ENCODE measurements at regions not wholly inside any gene's neighbourhood (a gene's known extent, or its start where the extent isn't known, plus 50 kb on each side); places are given as distances from the start of the nearest gene placed in this dataset.
"Not testable (repeated sequence)": the region's sequence is repeated elsewhere in the genome, so short reads cannot be mapped to it uniquely, and the experiment has no call there.

DNA sequence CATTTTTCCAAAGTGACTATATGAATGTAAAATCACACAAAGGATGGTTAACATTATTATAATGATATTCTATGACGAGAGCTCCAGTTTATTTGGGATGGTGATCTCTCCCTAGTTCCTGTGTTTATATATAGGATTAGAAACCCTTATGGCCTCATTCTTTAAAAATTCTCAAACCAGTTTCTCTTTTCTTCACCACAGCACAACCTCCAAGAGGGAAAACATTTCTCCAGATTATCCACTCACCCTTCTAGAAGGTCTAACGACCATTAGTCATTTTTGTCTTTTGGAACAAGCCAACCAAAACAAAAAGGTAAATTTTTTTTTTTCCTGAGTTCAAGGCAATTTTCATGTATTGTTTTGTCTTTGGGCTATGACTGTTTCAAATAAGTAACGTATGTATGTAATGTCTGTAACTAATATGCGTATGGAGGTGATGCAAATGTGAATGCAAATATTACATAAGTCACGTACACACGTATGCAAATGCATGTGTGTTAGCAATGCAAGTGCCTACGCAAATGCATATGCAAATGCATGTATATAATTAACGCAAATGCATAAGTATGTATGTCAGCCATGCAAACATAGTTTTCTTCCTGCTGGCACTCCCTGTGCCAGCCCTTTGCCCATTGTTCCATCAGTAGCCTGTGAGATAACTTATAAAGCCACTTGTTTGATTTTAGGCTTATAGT, 72.5 kb upstream of the MORC3 start:
- no peak for DNase-seq

DNA sequence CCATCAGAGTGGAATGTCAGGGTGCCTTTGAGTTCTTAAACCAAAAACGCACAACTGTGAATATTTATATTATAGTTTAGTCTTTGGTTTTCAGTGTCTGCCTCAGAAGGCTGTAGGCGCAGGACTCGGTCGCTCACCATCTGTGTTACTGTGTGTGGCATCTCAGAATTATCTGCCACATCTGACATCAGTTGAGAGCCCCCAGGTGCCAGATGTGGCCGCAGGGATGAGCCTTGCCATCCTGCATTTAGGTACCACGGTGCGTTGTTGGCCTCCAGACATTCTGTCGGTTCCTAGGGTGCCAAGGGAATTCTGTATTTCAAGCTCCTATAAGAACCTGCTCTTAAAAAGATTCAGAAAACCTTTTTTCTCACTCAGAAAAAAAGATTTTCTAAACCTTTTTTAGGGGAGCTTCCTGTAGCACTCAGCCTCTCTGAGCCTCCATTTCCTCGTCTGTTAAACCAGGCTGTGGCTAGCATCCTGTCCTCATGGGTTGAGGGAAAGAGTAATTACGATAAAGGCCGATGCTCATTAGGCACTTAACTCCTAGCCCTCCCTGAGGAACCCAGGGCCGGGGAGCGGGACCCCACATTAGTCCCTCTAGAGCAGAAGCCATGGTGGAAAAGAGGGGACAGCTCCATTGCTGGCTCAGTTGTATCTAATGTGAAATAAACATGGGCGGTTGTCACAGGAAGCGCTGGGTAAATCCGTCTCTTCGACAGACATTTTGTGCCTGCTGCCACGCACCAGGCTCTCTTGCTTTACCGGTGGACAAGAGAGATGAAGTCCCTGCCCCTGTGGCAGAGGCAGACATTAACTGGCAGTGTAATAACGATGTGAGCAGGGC, 70.2 kb upstream of the MORC3 start:
- peak in 2 of 6 experiments; percentile 10 to 24 for DNase-seq

DNA sequence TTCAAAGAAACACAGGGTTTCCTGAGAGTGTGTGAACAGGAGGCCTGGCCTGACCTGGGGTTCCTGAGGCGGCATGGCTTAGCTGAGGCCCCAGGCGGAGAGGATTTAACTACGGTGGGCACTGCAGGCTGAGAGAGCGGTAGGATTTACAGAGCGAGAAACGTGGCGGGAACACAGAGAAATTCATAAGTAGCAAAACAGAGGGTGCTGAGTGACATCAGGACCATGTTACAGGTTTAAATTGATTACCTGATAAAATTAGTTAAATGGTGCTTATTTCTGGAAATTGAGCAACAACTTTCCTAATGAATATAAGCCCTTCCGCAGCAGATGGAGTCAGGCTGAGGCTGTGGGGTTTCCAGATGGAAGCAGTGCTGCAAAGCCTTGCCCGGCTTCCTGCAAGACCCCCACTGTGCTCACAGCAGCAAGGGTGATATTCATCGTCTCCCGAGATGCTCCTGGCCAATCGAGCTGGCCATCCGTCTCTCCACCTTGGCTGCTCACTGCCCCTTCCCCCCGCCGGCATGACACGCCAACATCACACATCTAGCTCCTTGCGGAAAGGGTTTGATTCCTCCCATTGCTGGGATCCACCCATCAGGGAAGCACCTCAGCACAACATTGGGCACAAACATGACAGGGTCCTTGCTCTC, 69.4 kb upstream of the MORC3 start:
- no peak for DNase-seq

DNA sequence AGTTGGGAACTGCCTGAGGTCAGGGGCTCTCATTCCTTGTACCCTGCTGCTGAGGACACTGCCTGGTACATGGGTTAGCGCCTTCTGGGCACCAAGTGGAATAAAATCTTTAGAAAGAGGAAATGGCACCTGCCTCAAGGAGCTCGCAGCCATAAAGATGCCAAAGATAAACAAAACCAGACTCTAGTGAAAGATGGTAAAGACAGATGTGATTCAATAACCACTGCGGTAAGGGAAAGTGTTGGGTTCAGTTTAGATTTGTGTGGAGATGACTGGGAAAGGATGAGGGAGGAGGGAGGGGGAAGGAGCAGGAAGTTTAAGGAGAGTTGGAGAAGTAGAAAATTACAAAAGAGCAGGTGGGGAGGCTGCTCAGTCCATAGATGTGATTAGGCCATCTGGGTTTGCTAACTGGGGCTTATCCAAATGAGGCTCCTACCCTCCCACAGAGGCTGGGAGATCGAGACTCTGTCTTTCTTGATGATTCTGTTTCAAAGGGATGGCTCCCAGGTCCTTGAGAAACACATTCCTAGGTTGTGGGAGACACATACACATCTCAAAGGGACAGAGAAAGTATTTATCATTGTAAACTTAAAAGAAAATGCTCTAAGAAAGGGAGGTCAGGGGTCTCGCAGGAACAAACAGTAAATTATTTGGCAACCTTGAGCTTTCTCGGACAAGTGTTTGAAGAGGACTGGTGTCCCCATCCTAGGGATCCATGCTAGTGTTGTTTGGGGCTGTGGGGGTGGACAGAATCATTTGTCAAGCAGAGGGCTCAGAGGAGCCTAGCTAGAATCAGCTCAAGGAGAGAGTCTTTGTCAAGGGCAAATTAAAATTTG, 65.7 kb upstream of the MORC3 start:
- no peak for DNase-seq

DNA sequence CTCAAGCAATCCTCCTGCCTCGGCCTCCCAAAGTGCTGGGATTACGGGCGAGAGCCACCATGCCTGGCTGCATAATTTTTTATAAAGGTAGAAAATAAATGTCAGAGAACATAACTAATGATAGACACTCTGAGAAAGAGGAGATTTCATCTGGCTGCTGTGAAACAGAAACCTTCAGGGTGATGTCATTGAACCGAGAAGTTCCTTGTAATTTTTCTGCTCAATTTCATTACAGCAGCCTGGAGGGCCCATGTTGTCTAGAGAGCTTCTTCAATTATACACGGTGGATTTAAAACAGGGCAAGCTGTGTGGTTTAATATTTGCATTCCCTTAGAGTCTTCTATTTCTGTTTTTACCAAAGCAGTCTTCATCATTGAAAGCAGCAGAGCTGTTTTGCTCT, 64.3 kb upstream of the MORC3 start:
- DNase-seq: no peak

DNA sequence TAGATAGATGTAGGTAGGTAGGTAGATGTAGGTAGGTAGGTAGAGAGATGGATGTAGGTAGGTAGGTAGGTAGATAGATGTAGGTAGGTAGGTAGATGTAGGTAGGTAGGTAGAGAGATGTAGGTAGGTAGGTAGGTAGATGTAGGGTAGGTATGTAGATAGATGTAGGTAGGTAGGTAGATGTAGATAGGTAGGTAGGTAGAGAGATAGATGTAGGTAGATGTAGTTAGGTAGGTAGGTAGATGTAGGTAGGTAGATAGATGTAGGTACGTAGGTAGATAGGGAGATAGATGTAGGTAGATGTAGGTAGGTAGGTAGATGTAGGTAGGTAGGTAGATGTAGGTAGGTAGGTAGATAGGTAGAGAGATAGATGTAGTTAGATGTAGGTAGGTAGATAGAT, 62.3 kb upstream of the MORC3 start:
- DNase-seq: no peak

DNA sequence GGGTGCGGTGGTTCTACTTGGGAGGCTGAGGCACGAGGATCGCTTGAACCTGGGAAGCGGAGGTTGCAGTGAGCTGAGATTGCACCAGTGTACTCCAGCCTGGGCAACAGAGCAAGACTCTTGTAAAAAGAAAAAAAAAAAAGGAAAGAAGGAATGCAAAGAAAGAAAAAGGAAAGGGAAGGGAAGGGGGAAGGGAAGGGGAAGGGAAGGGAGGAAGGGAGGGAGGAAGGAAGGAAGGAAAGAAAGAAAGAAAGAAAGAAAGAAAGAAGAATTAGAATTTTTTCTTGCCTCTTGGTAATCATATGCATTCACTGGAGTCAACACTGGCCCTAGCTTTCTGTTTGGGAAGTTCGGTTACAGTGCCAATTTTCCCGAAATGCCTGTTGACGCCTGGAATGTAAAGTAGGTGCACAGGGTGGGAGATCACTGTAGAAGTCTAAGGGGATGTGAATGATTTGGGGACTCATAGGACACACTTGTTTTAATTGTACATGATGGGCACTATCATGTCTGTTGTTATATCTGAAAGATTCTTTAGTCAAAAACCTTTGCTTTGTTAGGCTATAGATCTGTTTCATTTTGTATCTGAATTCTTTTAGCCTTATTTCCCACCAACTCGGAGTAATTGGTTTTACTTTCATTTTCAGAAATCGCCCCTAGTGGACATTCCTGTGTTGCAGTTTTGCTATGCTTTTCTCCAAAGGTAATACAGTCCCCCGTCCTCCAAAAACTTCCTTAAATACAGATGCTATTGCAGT, 59.8 kb upstream of the MORC3 start:
- peak in 5 of 6 experiments; percentile 10 to 77 (median 61) for DNase-seq

DNA sequence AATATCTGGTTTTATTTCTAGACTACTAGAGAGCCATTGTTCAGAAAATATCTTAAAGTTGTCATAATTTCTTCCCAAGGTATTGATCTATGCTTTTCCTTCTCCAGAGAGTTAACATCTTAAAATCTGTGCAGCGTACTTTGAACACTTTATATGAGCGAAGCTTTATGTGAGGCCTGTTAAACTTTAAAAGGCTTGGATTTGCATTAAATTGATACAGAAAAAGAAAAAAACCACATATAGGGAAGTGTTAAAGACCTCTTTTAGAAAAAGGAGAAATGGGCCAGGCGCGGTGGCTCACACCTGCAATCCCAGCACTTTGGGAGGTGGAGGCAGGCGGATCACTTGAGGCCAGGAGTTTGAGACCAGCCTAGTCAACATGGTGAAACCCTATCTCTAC, 59.2 kb upstream of the MORC3 start:
- DNase-seq: no peak

DNA sequence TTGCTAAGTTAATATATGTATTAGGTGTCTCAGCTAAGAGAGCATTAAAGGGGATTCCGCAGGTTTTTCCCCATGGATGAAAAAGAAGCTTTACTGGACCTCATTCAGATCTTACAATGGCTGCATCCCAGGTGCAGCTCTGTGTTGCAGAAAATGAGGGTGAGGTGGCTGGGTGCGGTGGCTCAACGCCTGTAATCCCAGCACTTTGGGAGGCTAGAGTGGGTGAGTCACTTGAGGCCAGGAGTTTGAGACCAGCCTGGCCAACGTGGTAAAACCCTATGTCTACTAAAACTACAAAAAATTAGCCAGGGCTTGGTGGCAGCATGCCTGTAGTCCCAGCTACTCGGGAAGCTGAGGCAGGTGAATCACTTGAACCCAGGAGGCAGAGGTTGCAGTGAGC, 58.5 kb upstream of the MORC3 start:
- no peak for DNase-seq

DNA sequence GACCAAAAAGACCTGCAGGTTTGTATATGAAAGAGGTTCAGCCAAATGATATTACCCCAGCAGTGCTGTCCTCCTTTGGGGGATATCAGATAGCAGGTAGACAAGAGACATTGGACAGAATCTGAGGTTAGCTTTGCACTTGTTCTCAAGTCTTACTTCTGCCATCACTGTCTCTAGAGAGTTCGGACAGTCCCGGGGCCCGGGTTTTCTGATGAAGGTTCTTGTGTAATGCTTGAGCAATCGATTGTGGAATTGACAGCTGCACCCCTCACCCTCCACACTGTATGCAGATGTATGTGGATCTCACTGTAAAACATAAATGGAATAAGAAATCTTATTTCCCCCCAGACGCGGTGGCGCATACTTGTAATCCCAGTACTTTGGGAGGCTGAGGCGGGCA, 56.2 kb upstream of the MORC3 start:
- no peak for DNase-seq

DNA sequence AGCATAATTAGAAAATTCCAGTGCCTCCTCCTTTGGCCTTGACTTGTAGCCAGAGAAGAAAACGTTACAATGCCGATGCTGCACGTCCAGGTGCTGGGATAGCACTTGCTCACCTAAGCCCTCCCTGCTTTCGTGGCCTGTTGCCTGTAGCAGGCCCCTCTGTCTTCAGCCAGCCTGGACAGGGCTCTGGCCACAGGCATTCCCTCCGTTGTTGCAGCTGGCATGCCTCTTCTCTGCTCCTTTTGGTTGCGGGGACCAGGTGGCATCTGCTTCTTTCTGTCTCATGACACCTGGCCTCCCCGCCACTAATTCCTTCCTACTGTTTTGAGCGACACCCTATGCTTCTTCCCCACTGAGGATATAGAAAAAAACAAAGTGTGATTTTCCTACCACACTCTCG, 54.6 kb upstream of the MORC3 start:
- no peak for DNase-seq

DNA sequence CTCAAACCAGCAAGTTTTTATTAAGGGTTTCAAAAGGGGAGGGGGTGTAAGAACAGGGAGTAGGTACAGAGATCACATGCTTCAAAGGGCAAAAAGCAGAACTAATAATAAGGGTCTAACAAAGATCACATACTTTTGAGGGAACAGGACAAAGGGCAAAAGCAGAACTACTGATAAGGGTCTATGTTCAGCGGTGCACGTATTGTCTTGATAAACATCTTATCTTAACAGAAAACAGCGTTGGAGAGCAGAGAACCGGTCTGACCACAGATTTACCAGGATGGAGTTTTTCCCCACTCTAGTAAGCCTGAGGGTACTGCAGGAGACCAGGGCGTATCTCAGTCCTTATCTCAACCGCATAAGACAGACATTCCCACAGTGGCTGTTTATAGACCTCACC, 52.2 kb upstream of the MORC3 start:
- DNase-seq: not testable (repeated sequence)

DNA sequence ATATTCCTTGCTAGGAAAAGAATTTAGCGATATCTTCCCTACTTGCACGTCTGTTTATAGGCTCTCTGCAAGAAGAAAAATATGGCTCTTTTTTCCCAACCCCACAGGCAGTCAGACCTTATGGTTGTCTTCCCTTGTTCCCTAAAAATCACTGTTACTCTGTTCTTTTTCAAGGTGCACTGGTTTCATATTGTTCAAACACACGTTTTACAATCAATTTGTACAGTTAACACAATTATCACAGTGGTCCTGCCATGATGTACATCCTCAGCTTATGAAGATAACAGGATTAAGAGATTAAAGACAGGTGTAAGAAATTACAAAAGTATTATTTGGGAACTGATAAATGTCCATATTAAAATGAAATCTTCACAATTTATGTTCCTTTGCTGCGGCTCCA, 51.7 kb upstream of the MORC3 start:
- not testable (repeated sequence) for DNase-seq

Data from stimulated activated naive CD4-positive, alpha-beta T cell (primary cell).